OCI-LY1 (cell line): ENCODE measurements at regions not wholly inside any gene's neighbourhood (a gene's known extent, or its start where the extent isn't known, plus 50 kb on each side); places are given as distances from the start of the nearest gene placed in this dataset.

Experiments
- EZH2 ChIP-seq: fragments of 200-600 bp; sonication (generic), shearing (Covaris generic); IDR thresholded peaks from 2 replicates; pipeline ENCODE4 v1.8.0; 2017; ENCODE audit warnings: borderline replicate concordance, mixed run types, mild to moderate bottlenecking, antibody characterized with exemption, low read length, moderate library complexity, mixed read lengths
- TF ChIP-seq, protein P1 (sequence below): fragments of 200-600 bp; sonication (generic), shearing (Covaris generic); IDR thresholded peaks from 2 replicates; pipeline ENCODE4 v1.5.1; 2017; ENCODE audit warnings: mild to moderate bottlenecking, antibody characterized with exemption, low read length, moderate library complexity, mixed read lengths

DNA sequence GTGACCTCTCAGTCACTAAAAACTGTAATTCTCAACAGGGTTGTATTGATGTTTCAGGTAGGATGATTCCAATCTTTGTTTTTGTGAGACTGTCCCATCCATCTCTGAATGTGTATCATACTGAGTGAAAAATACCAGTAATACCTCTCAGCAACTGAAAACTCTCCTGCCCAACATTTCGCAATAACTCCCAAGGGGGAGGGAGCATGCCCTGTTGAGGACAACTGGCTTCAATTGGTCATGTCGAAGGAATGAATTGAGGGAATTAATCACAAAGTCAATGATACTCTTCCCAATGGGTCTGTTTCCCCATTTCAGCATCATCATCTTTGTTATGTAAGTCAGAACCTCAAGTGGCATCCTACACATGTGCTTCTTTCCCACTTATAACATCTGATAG, 102.4 kb upstream of the E2F7 start:
- TF ChIP-seq, protein P1, sequence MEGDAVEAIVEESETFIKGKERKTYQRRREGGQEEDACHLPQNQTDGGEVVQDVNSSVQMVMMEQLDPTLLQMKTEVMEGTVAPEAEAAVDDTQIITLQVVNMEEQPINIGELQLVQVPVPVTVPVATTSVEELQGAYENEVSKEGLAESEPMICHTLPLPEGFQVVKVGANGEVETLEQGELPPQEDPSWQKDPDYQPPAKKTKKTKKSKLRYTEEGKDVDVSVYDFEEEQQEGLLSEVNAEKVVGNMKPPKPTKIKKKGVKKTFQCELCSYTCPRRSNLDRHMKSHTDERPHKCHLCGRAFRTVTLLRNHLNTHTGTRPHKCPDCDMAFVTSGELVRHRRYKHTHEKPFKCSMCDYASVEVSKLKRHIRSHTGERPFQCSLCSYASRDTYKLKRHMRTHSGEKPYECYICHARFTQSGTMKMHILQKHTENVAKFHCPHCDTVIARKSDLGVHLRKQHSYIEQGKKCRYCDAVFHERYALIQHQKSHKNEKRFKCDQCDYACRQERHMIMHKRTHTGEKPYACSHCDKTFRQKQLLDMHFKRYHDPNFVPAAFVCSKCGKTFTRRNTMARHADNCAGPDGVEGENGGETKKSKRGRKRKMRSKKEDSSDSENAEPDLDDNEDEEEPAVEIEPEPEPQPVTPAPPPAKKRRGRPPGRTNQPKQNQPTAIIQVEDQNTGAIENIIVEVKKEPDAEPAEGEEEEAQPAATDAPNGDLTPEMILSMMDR: no peak
- TF ChIP-seq EZH2: no peak
